A549 (cell line): ENCODE measurements at regions not wholly inside any gene's neighbourhood (a gene's known extent, or its start where the extent isn't known, plus 50 kb on each side); places are given as distances from the start of the nearest gene placed in this dataset.

ENCODE experiments used
- ATAC-seq, 2 experiments: fragments of 200-7000 bp in 1 of 2; fragments of >200 bp in 1 of 2; cut with Nextera tagmentation in 1 of 2; cut with Tn5 transposase in 1 of 2; 3 replicates each; pipeline versions ENCODE4 v1.8.0 to v1.9.1; 2018 to 2020; ENCODE audit warnings: mild to moderate bottlenecking in 1 of 2, moderate library complexity in 1 of 2
- CTCF ChIA-PET: fragments of 300-600 bp; sonication (Branson Sonifier 250); formaldehyde crosslinking; extraction: SDS; loops from one replicate; lab custom pipeline; 2021; ENCODE audit warnings: antibody characterized with exemption, inconsistent platforms; lab: Yijun Ruan, JAX
- POLR2A ChIA-PET: fragments of 350-600 bp; formaldehyde crosslinking; extraction: SDS; loops from one replicate; lab custom pipeline; 2021; ENCODE audit warnings: antibody characterized with exemption, inconsistent platforms; lab: Yijun Ruan, JAX
- DNase-seq, 2 experiments: peaks; one replicate each; pipeline versions ENCODE4 v3.0.0 to v3.0.0-alpha.2; 2011 to 2016; ENCODE audit warnings: low read depth in 1 of 2, low spot score in 1 of 2
- FAIRE-seq: peaks from 2 replicates; lab custom pipeline; 2011; peaks lifted over from hg19 to GRCh38; lab: Jason Lieb, UNC
- H3K27ac ChIP-seq, 2 experiments: fragments of >200 bp; sonication (Bioruptor Twin); formaldehyde crosslinking; 3 replicates each; pipeline ENCODE4 v1.5.1; 2016 to 2017
- H3K4me1 ChIP-seq: fragments of >200 bp; sonication (Bioruptor Twin); formaldehyde crosslinking; 3 replicates; pipeline ENCODE4 v1.6.1; 2016
- H3K4me2 ChIP-seq: fragments of >200 bp; sonication (Bioruptor Twin); formaldehyde crosslinking; 3 replicates; pipeline ENCODE4 v1.6.1; 2016
- H3K4me3 ChIP-seq: fragments of >200 bp; sonication (Bioruptor Twin); formaldehyde crosslinking; 3 replicates; pipeline ENCODE4 v1.5.1; 2016
- H3K9me3 ChIP-seq: fragments of >200 bp; sonication (Bioruptor Twin); formaldehyde crosslinking; 3 replicates; pipeline ENCODE4 v1.6.1; 2016
- CBX8 ChIP-seq: fragments of 200-600 bp; sonication (generic); IDR thresholded peaks from 2 replicates; pipeline ENCODE4 v1.6.1; 2016
- CHD2 ChIP-seq: fragments of 150-350 bp; IDR thresholded peaks from 2 replicates; pipeline ENCODE4 v1.6.1; 2014; ENCODE audit warnings: low read length; ENCODE audit not compliant: partially characterized antibody
- CHD4 ChIP-seq: fragments of 200-600 bp; sonication (generic); IDR thresholded peaks from 2 replicates; pipeline ENCODE4 v1.6.1; 2016; ENCODE audit warnings: antibody characterized with exemption, mild to moderate bottlenecking, borderline replicate concordance
- EHF ChIP-seq: fragments of 250-450 bp; sonication (Bioruptor Pico); IDR thresholded peaks from 2 replicates; pipeline ENCODE4 v1.5.0; 2020; ENCODE audit warnings: mild to moderate bottlenecking
- EP300 ChIP-seq, 2 experiments: fragments of >200 bp; sonication (Bioruptor Twin); formaldehyde crosslinking; IDR thresholded peaks; 2 replicates in 1 of 2; 3 replicates in 1 of 2; pipeline ENCODE4 v1.6.1; 2016 to 2017
- ESRRA ChIP-seq: fragments of 150-350 bp; IDR thresholded peaks from 2 replicates; pipeline ENCODE4 v1.6.1; 2014; ENCODE audit warnings: mild to moderate bottlenecking, low read length, borderline replicate concordance
- FOSB ChIP-seq: fragments of 250-450 bp; sonication (Bioruptor Pico); IDR thresholded peaks from 2 replicates; pipeline ENCODE4 v1.5.0; 2020; ENCODE audit warnings: mild to moderate bottlenecking, moderate library complexity
- FOSL2 ChIP-seq, 2 experiments: fragments of 450-650 bp in 1 of 2; fragments of >200 bp in 1 of 2; sonication (Bioruptor Twin) in 1 of 2; formaldehyde crosslinking; IDR thresholded peaks; 2 replicates each; pipeline versions ENCODE4 v1.5.0 to v1.6.1; 2016 to 2020; ENCODE audit warnings: mild to moderate bottlenecking in 1 of 2, moderate library complexity in 1 of 2
- FOXS1 ChIP-seq: fragments of 250-450 bp; sonication (Bioruptor Pico); IDR thresholded peaks from 2 replicates; pipeline ENCODE4 v1.5.0; 2020; ENCODE audit warnings: mild to moderate bottlenecking, moderate library complexity
- HDAC2 ChIP-seq: fragments of 200-600 bp; sonication (generic); IDR thresholded peaks from 2 replicates; pipeline ENCODE4 v1.6.1; 2016
- HEYL ChIP-seq: fragments of 250-450 bp; sonication (Bioruptor Pico); IDR thresholded peaks from 2 replicates; pipeline ENCODE4 v1.8.0; 2021; ENCODE audit warnings: mild to moderate bottlenecking, moderate library complexity
- HMGXB4 ChIP-seq: fragments of 250-450 bp; sonication (Bioruptor Pico); IDR thresholded peaks from 2 replicates; pipeline ENCODE4 v1.5.0; 2021; ENCODE audit warnings: mild to moderate bottlenecking, moderate library complexity, borderline replicate concordance
- HOXB5 ChIP-seq: fragments of 250-450 bp; sonication (Bioruptor Pico); IDR thresholded peaks from 2 replicates; pipeline ENCODE4 v1.5.0; 2020; ENCODE audit warnings: mild to moderate bottlenecking, moderate library complexity
- JUN ChIP-seq, 2 experiments: fragments of >200 bp; sonication (Bioruptor Twin); formaldehyde crosslinking; IDR thresholded peaks; 2 replicates in 1 of 2; 3 replicates in 1 of 2; pipeline ENCODE4 v1.6.1; 2016 to 2017
- JUNB ChIP-seq: fragments of >200 bp; sonication (Bioruptor Twin); formaldehyde crosslinking; IDR thresholded peaks from 2 replicates; pipeline ENCODE4 v1.6.1; 2016
- KDM1A ChIP-seq: fragments of 200-600 bp; sonication (generic); IDR thresholded peaks from 2 replicates; pipeline ENCODE4 v1.6.1; 2016; ENCODE audit warnings: low read depth, mild to moderate bottlenecking
- MAFK ChIP-seq: fragments of 450-650 bp; IDR thresholded peaks from 2 replicates; pipeline ENCODE4 v1.6.1; 2014; ENCODE audit not compliant: partially characterized antibody
- MYC ChIP-seq: IDR thresholded peaks from 2 replicates; pipeline ENCODE4 v1.6.1; 2012; ENCODE audit warnings: mild to moderate bottlenecking, inconsistent platforms, low read length, improper control_type of control experiment, borderline replicate concordance
- NFE2L2 ChIP-seq: fragments of 150-350 bp; conservative IDR thresholded peaks from 2 replicates; pipeline ENCODE4 v1.6.1; 2014; ENCODE audit warnings: low read length
- NPAS2 ChIP-seq: fragments of 250-450 bp; sonication (Bioruptor Pico); IDR thresholded peaks from 2 replicates; pipeline ENCODE4 v1.8.0; 2022; ENCODE audit warnings: mild to moderate bottlenecking, moderate library complexity, borderline replicate concordance
- NR3C1 ChIP-seq: fragments of >200 bp; sonication (Bioruptor Twin); formaldehyde crosslinking; IDR thresholded peaks from 3 replicates; pipeline ENCODE4 v1.6.1; 2017
- POLR2A ChIP-seq: IDR thresholded peaks from 2 replicates; pipeline ENCODE4 v1.6.1; 2012; ENCODE audit warnings: mild to moderate bottlenecking, low read length
- POLR2AphosphoS2 ChIP-seq: conservative IDR thresholded peaks from 2 replicates; pipeline ENCODE4 v1.6.1; 2012; ENCODE audit warnings: low read length, improper control_type of control experiment, inconsistent platforms
- RAD21 ChIP-seq, 2 experiments: fragments of >200 bp in 1 of 2; sonication (Bioruptor Twin) in 1 of 2; formaldehyde crosslinking in 1 of 2; IDR thresholded peaks in 1 of 2; conservative IDR thresholded peaks in 1 of 2; 2 replicates in 1 of 2; 3 replicates in 1 of 2; pipeline ENCODE4 v1.6.1; 2012 to 2018; ENCODE audit warnings: inconsistent platforms in 1 of 2
- RARB ChIP-seq: fragments of 250-450 bp; sonication (Bioruptor Pico); IDR thresholded peaks from 2 replicates; pipeline ENCODE4 v1.8.0; 2021; ENCODE audit warnings: mild to moderate bottlenecking, moderate library complexity
- RCOR1 ChIP-seq: fragments of 150-350 bp; IDR thresholded peaks from 2 replicates; pipeline ENCODE4 v1.6.1; 2014; ENCODE audit warnings: antibody characterized with exemption, low read length, low read depth
- REST ChIP-seq: fragments of 200-600 bp; sonication (generic); IDR thresholded peaks from 2 replicates; pipeline ENCODE4 v1.6.1; 2016; ENCODE audit warnings: antibody characterized with exemption, mild to moderate bottlenecking, moderate library complexity
- RNF2 ChIP-seq: fragments of 200-600 bp; sonication (generic); IDR thresholded peaks from 2 replicates; pipeline ENCODE4 v1.6.1; 2016; ENCODE audit warnings: low read depth, mild to moderate bottlenecking, antibody characterized with exemption, moderate library complexity, borderline replicate concordance
- SREBF2 ChIP-seq: fragments of 450-650 bp; IDR thresholded peaks from 2 replicates; pipeline ENCODE4 v1.6.1; 2014; ENCODE audit warnings: mild to moderate bottlenecking, moderate library complexity
- TP53 ChIP-seq: fragments of 250-450 bp; sonication (Bioruptor Pico); IDR thresholded peaks from 2 replicates; pipeline ENCODE4 v1.5.0; 2021; ENCODE audit warnings: mild to moderate bottlenecking, moderate library complexity
- ZFP36 ChIP-seq: fragments of 450-650 bp; IDR thresholded peaks from 2 replicates; pipeline ENCODE4 v1.6.1; 2014; ENCODE audit warnings: borderline replicate concordance; ENCODE audit not compliant: partially characterized antibody
- ZNF302 ChIP-seq: fragments of 250-450 bp; sonication (Bioruptor Pico); IDR thresholded peaks from 2 replicates; pipeline ENCODE4 v1.9.0; 2021; ENCODE audit warnings: inconsistent platforms, mild to moderate bottlenecking, moderate library complexity
- WGBS: methylation state at CpG from one replicate; pipeline ENCODE4 v1.1.6; 2017; ENCODE audit errors: missing lambda C conversion rate; 5-methylcytosine and 5-hydroxymethylcytosine counted together

DNA sequence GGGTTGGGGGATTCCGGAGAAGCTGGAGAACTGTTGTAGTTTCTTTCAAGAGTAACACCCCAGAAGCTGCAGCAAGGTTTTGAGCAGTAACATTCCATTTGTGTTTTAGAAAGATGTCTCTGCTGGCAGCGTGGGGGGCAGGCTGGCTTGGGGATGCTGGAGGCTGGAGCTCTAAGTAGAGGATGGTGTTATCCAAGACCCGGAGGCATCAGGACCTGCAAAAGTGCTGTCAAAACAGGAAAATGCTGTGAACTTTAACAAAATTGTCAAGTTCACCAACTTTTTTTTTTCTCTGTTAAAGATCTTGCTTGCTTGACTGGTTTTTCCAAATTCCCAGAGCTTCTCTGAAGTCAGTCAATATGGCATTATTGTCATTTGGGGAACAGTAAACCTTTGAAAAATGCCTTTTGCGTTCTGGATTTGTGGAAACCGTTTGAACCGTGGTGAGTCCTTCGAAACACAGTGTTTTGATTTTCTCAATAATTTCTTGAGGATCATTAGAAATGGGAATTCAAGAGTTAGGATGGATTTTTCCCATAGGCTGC lies 189.6 kb upstream of the NLRP1 start:
- 5% methylated on average over 7 of the region's 7 CpGs for WGBS
- TF ChIP-seq NFE2L2 (no peak), TP53 (CRISPR knock-in tag) (no peak), KDM1A (no peak), HOXB5 (CRISPR knock-in tag) (no peak), HDAC2 (no peak), HEYL (CRISPR knock-in tag) (no peak), HMGXB4 (CRISPR knock-in tag) (no peak), CHD4 (no peak), RARB (CRISPR knock-in tag) (no peak), FOXS1 (no peak), JUNB (no peak), JUN (IDR thresholded peaks at IDR 0.05) (no peak)
- DNase-seq, result no peak
- Histone ChIP-seq H3K9me3 (no peaks in the 10 kb centered on the region), H3K4me2 (no peak overlapping the region), H3K27ac (no peak overlapping the region), H3K4me1 (no peaks in the 10 kb centered on the region), H3K4me3 (no peak overlapping the region)
- ChIA-PET POLR2A (no interaction called here), CTCF (interaction anchor here (1.7 kb wide), 1 partner anchor 10 kb away, joined by 3 read pairs; no protein-coding TSS in a partner anchor)
- no peak for FAIRE-seq
- ATAC-seq, result no peak

DNA sequence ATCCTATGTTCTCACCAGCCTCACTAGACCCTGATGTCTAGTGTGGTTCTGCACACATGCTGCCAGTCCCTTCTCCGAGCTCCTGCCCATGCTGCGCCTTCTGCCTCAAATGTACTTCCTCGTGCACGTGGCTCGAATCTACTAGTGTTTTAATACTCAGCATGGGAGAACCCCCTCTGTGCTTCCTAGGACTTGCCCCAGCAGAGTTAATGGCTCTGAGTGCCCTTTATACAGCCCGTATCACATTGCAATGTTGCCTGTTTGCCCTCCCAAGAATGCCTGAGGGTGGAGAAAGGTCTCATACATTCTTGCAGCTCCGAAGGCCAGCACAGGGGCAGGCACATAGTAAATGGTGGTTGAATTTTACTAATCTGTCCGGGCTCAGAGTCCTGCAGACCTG lies 190.8 kb upstream of the NLRP1 start:
- POLR2A ChIA-PET, result no interaction called here
- no peak overlapping the region for H3K4me3 ChIP-seq
- 20% methylated on average over 8 of the region's 8 CpGs for WGBS
- DNase-seq, result no peak
- ATAC-seq, result no peak
- CTCF ChIA-PET, result interaction anchor here (1.0 to 1.6 kb wide), 3 partner anchors 15 to 225 kb away, joined by 3 to 4 read pairs (median 3); no protein-coding TSS in a partner anchor
- H3K4me2 ChIP-seq, result no peak overlapping the region
- no peak overlapping the region for H3K27ac ChIP-seq
- no peaks in the 10 kb centered on the region for H3K4me1 ChIP-seq
- TF ChIP-seq ESRRA, result no peak
- TF ChIP-seq EHF (CRISPR knock-in tag), result no peak
- TF ChIP-seq POLR2A, result no peak
- no peak for TF ChIP-seq RNF2
- no peak for TF ChIP-seq RAD21 (conservative IDR thresholded peaks at IDR 0.05 in 1 of 2, IDR thresholded peaks at IDR 0.05 in 1 of 2)
- no peak for TF ChIP-seq EP300 (IDR thresholded peaks at IDR 0.05)
- TF ChIP-seq NR3C1, result no peak
- no peak for TF ChIP-seq MYC
- no peak for TF ChIP-seq CHD2
- no peak for TF ChIP-seq NFE2L2
- TF ChIP-seq SREBF2, result no peak
- no peak for TF ChIP-seq ZFP36
- FAIRE-seq, result no peak
- H3K9me3 ChIP-seq, result no peaks in the 10 kb centered on the region

- ChIA-PET CTCF (no interaction called here), POLR2A (no interaction called here)
- FAIRE-seq, result no peak
- no peak for DNase-seq
- ATAC-seq, result no peak
- WGBS, result 35% methylated on average over 11 of the region's 11 CpGs
- no peak overlapping the region for H3K27ac ChIP-seq
- no peaks in the 10 kb centered on the region for H3K4me1 ChIP-seq
- TF ChIP-seq NPAS2 (CRISPR knock-in tag), result no peak
- TF ChIP-seq ZNF302, result no peak
- TF ChIP-seq CHD2, result no peak
- TF ChIP-seq CHD4, result no peak
- TF ChIP-seq HDAC2, result no peak
- TF ChIP-seq POLR2A, result no peak
- TF ChIP-seq RCOR1, result no peak
- no peak for TF ChIP-seq ESRRA
- no peak for TF ChIP-seq CBX8
- no peak for TF ChIP-seq POLR2AphosphoS2
- no peak for TF ChIP-seq MAFK
- TF ChIP-seq FOSL2 (IDR thresholded peaks at IDR 0.05), result no peak
- TF ChIP-seq FOSL2 (CRISPR knock-in tag; IDR thresholded peaks at IDR 0.05), result no peak
- TF ChIP-seq REST, result no peak
- TF ChIP-seq KDM1A, result no peak
- no peak for TF ChIP-seq RAD21 (conservative IDR thresholded peaks at IDR 0.05 in 1 of 2, IDR thresholded peaks at IDR 0.05 in 1 of 2)
- no peak for TF ChIP-seq FOSB (CRISPR knock-in tag)
- no peak for TF ChIP-seq SREBF2
- no peak overlapping the region for H3K4me3 ChIP-seq
- H3K9me3 ChIP-seq, result peaks cover 4% of the 10 kb centered on the region; the same call in 2 of the 3 replicates
- no peak overlapping the region for H3K4me2 ChIP-seq
These were observed 196.2 kb upstream of the NLRP1 start for GRCh38 chr17:5780476-5780875.
